ENCODE measurements at regions not wholly inside any gene's neighbourhood (a gene's known extent, or its start where the extent isn't known, plus 50 kb on each side); places are given as distances from the start of the nearest gene placed in this dataset.

- TF ChIP-seq ZFP36 (IDR thresholded peaks at IDR 0.05; ENCODE audit: borderline replicate concordance, partially characterized antibody), result no peak
- no peak for TF ChIP-seq TP53 (CRISPR knock-in tag; IDR thresholded peaks at IDR 0.05)
- TF ChIP-seq, protein P1, sequence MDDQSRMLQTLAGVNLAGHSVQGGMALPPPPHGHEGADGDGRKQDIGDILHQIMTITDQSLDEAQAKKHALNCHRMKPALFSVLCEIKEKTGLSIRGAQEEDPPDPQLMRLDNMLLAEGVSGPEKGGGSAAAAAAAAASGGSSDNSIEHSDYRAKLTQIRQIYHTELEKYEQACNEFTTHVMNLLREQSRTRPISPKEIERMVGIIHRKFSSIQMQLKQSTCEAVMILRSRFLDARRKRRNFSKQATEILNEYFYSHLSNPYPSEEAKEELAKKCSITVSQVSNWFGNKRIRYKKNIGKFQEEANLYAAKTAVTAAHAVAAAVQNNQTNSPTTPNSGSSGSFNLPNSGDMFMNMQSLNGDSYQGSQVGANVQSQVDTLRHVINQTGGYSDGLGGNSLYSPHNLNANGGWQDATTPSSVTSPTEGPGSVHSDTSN (IDR thresholded peaks at IDR 0.05), result no peak
- TF ChIP-seq, protein P2, sequence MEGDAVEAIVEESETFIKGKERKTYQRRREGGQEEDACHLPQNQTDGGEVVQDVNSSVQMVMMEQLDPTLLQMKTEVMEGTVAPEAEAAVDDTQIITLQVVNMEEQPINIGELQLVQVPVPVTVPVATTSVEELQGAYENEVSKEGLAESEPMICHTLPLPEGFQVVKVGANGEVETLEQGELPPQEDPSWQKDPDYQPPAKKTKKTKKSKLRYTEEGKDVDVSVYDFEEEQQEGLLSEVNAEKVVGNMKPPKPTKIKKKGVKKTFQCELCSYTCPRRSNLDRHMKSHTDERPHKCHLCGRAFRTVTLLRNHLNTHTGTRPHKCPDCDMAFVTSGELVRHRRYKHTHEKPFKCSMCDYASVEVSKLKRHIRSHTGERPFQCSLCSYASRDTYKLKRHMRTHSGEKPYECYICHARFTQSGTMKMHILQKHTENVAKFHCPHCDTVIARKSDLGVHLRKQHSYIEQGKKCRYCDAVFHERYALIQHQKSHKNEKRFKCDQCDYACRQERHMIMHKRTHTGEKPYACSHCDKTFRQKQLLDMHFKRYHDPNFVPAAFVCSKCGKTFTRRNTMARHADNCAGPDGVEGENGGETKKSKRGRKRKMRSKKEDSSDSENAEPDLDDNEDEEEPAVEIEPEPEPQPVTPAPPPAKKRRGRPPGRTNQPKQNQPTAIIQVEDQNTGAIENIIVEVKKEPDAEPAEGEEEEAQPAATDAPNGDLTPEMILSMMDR (IDR thresholded peaks at IDR 0.05), result no peak
- TF ChIP-seq POLR2AphosphoS2 (conservative IDR thresholded peaks at IDR 0.05; ENCODE audit: low read length), result no peak
- TF ChIP-seq CHD2 (IDR thresholded peaks at IDR 0.05; ENCODE audit: low read length, partially characterized antibody), result no peak
- TF ChIP-seq ZNF302 (CRISPR knock-in tag; IDR thresholded peaks at IDR 0.05), result no peak
- TF ChIP-seq POLR2A (IDR thresholded peaks at IDR 0.05; ENCODE audit: low read length), result no peak
- no peak for TF ChIP-seq NPAS2 (CRISPR knock-in tag; IDR thresholded peaks at IDR 0.05; ENCODE audit: borderline replicate concordance)
- TF ChIP-seq BHLHE40 (IDR thresholded peaks at IDR 0.05; ENCODE audit: low read depth, low read length), result no peak
- TF ChIP-seq RCOR1 (IDR thresholded peaks at IDR 0.05; ENCODE audit: low read depth, low read length), result no peak
- TF ChIP-seq, protein P3, sequence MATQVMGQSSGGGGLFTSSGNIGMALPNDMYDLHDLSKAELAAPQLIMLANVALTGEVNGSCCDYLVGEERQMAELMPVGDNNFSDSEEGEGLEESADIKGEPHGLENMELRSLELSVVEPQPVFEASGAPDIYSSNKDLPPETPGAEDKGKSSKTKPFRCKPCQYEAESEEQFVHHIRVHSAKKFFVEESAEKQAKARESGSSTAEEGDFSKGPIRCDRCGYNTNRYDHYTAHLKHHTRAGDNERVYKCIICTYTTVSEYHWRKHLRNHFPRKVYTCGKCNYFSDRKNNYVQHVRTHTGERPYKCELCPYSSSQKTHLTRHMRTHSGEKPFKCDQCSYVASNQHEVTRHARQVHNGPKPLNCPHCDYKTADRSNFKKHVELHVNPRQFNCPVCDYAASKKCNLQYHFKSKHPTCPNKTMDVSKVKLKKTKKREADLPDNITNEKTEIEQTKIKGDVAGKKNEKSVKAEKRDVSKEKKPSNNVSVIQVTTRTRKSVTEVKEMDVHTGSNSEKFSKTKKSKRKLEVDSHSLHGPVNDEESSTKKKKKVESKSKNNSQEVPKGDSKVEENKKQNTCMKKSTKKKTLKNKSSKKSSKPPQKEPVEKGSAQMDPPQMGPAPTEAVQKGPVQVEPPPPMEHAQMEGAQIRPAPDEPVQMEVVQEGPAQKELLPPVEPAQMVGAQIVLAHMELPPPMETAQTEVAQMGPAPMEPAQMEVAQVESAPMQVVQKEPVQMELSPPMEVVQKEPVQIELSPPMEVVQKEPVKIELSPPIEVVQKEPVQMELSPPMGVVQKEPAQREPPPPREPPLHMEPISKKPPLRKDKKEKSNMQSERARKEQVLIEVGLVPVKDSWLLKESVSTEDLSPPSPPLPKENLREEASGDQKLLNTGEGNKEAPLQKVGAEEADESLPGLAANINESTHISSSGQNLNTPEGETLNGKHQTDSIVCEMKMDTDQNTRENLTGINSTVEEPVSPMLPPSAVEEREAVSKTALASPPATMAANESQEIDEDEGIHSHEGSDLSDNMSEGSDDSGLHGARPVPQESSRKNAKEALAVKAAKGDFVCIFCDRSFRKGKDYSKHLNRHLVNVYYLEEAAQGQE (IDR thresholded peaks at IDR 0.05), result no peak
- no peak for TF ChIP-seq SREBF2 (IDR thresholded peaks at IDR 0.05)
- no peak for TF ChIP-seq MYC (IDR thresholded peaks at IDR 0.05; ENCODE audit: borderline replicate concordance, low read length)
These were observed 389.1 kb upstream of the TENM4 start for GRCh38 chr11:79829891-79830290.
